ENCODE measurements at regions not wholly inside any gene's neighbourhood (a gene's known extent, or its start where the extent isn't known, plus 50 kb on each side); places are given as distances from the start of the nearest gene placed in this dataset.

DNA sequence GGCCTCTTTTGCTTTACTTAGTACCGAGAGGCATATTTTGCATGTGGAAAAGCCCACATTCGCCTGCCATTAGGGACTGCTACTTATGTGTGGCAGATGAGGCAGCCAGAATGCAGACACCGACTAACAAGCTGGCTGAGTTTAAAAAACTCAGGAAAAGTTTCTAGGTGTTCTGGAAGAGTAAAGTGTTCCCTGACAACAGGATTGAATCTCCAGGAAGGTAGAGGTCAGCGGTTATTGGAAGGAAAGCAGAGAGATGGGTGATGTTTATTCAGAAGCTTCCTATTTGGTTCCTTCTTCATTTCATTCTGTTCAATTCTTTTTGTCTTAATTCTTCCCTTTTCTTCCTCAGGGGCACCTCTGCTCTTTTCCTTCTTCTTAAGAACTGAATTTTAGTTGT, 206.9 kb upstream of the SNX7 start:
- POLR2A ChIA-PET = no interaction called here
- CTCF ChIA-PET = no interaction called here
- TF ChIP-seq, protein P1, sequence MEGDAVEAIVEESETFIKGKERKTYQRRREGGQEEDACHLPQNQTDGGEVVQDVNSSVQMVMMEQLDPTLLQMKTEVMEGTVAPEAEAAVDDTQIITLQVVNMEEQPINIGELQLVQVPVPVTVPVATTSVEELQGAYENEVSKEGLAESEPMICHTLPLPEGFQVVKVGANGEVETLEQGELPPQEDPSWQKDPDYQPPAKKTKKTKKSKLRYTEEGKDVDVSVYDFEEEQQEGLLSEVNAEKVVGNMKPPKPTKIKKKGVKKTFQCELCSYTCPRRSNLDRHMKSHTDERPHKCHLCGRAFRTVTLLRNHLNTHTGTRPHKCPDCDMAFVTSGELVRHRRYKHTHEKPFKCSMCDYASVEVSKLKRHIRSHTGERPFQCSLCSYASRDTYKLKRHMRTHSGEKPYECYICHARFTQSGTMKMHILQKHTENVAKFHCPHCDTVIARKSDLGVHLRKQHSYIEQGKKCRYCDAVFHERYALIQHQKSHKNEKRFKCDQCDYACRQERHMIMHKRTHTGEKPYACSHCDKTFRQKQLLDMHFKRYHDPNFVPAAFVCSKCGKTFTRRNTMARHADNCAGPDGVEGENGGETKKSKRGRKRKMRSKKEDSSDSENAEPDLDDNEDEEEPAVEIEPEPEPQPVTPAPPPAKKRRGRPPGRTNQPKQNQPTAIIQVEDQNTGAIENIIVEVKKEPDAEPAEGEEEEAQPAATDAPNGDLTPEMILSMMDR (IDR thresholded peaks at IDR 0.05; ENCODE audit: insufficient read depth, low read depth, low read length) = no peak
- no peaks in the 10 kb centered on the region for H3K36me3 ChIP-seq (ENCODE audit: control insufficient read depth, insufficient read depth, low read length)
- H3K4me3 ChIP-seq (ENCODE audit: low read depth, low read length) = no peak overlapping the region
- no peak for DNase-seq (ENCODE audit: low read depth)
- H3K27me3 ChIP-seq (ENCODE audit: control insufficient read depth, insufficient read depth, low read length) = no peaks in the 10 kb centered on the region

DNA sequence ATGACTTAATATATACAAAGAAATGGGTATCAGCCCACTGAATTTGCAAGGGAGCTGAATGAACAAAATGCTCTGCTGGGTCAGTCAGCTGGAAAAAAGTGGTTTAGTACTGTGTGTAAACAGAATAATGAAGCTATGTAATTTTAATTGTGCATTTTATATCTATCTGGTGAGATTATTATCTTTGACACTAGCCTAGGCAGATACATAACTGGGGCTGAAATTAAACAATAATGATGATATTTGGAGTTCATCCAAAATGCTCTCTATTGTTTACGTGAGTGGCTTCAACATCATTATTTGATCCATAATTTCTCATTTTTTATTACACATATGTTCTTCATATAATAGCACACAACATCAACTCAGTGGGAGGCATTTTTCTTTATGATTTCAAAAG, 208.5 kb upstream of the SNX7 start:
- CTCF ChIA-PET = interaction anchor here (1.5 kb wide), 1 partner anchor 406 kb away, joined by 3 read pairs; no protein-coding TSS in a partner anchor
- TF ChIP-seq, protein P1 (IDR thresholded peaks at IDR 0.05; ENCODE audit: insufficient read depth, low read depth, low read length) = no peak
- H3K36me3 ChIP-seq (ENCODE audit: control insufficient read depth, insufficient read depth, low read length) = no peaks in the 10 kb centered on the region
- DNase-seq (ENCODE audit: low read depth) = no peak
- no peaks in the 10 kb centered on the region for H3K27me3 ChIP-seq (ENCODE audit: control insufficient read depth, insufficient read depth, low read length)
- no peak overlapping the region for H3K4me3 ChIP-seq (ENCODE audit: low read depth, low read length)
- POLR2A ChIA-PET = no interaction called here

DNA sequence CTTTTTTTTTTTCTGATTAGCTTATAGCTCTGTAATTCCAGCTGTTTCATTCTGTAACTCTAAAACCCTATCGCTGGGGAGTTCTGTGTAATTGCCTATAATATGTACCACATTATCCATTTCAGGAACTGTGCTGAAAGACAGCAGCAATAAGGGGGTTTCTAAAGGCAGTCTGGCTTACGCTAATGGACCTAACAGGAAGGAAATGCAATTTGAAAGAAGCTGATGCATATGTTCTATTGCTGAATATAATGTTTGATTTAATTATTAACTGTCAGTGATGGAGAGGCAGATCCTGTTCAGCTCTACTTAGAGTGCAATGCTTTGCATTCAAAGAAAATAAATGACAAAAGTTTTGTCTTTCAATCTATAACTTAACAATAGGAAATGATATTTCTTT, 209.4 kb upstream of the SNX7 start:
- CTCF ChIA-PET = interaction anchor here (1.5 kb wide), 1 partner anchor 405 kb away, joined by 3 read pairs; no protein-coding TSS in a partner anchor
- POLR2A ChIA-PET = no interaction called here
- TF ChIP-seq, protein P1 (IDR thresholded peaks at IDR 0.05; ENCODE audit: insufficient read depth, low read depth, low read length) = no peak

DNA sequence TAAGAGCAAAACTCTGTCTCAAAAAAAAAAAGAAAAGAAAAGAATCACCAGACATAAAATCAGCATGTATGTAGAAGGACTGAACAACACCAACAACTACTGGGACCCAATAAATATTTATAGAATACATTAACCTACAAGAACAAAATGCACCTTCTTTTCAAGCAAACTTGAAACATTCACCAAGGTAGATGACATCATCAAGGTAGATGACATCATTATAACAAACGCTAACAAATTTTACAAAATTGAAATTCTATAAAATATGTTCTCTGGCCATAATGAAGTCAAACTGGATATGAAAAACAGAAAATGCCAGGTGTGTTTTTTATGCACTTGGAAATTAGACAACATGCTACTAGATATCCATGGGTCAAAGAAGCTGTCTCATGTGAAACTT, 220.2 kb upstream of the SNX7 start:
- H3K27me3 ChIP-seq (ENCODE audit: control insufficient read depth, insufficient read depth, low read length) = no peaks in the 10 kb centered on the region
- POLR2A ChIA-PET = no interaction called here
- no peaks in the 10 kb centered on the region for H3K36me3 ChIP-seq (ENCODE audit: control insufficient read depth, insufficient read depth, low read length)
- CTCF ChIA-PET = no interaction called here
- TF ChIP-seq, protein P1 (IDR thresholded peaks at IDR 0.05; ENCODE audit: insufficient read depth, low read depth, low read length) = no peak
- no peak for DNase-seq (ENCODE audit: low read depth)
- H3K4me3 ChIP-seq (ENCODE audit: low read depth, low read length) = no peak overlapping the region

More for the DNA sequence above, 209.4 kb upstream of the SNX7 start:
- Histone ChIP-seq H3K27me3 (ENCODE audit: control insufficient read depth, insufficient read depth, low read length) (no peaks in the 10 kb centered on the region), H3K36me3 (ENCODE audit: control insufficient read depth, insufficient read depth, low read length) (no peaks in the 10 kb centered on the region), H3K4me3 (ENCODE audit: low read depth, low read length) (no peak overlapping the region)
- DNase-seq (ENCODE audit: low read depth) = no peak

DNA sequence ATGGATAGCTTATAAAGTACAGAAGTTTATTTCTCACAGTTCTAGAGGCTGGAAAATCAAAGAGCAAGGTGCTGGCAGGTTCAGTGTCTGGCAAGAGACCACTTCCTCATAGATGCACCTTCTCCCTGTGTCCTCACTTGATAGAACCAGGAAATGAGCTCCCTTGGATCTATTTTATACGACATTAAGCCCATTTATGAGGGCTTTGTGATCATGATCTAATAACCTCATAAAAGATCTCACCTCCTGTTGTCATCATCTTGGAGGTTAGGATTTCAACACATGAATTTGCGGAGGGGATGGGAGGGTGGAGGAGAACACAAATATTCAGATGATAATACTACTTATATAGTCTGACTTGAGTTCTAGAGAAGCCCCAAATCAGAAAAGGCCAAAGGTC, 222.1 kb upstream of the SNX7 start:
- ChIA-PET CTCF (no interaction called here), POLR2A (no interaction called here)
- no peak for DNase-seq (ENCODE audit: low read depth)
- Histone ChIP-seq H3K4me3 (ENCODE audit: low read depth, low read length) (no peak overlapping the region), H3K27me3 (ENCODE audit: control insufficient read depth, insufficient read depth, low read length) (no peaks in the 10 kb centered on the region), H3K36me3 (ENCODE audit: control insufficient read depth, insufficient read depth, low read length) (no peaks in the 10 kb centered on the region)
- TF ChIP-seq, protein P1 (IDR thresholded peaks at IDR 0.05; ENCODE audit: insufficient read depth, low read depth, low read length) = no peak
